GM23338 (cell line): ENCODE measurements at regions not wholly inside any gene's neighbourhood (a gene's known extent, or its start where the extent isn't known, plus 50 kb on each side); places are given as distances from the start of the nearest gene placed in this dataset.

Source experiments
- ATAC-seq: fragments of 200-7000 bp; cut with Tn5 transposase; 3 replicates; pipeline ENCODE4 v1.9.1; 2020
- DNase-seq: peaks from one replicate; pipeline ENCODE4 v3.0.0-alpha.2; 2015; ENCODE audit warnings: low spot score
- H2AFZ ChIP-seq: fragments of 200-600 bp; sonication (generic); 2 replicates; pipeline ENCODE4 v1.8.0; 2016; ENCODE audit warnings: antibody characterized with exemption, mild to moderate bottlenecking, moderate library complexity
- H3F3A ChIP-seq: fragments of 200-600 bp; sonication (generic); replicated peaks from 2 replicates; pipeline ENCODE4 v1.8.0; 2017; ENCODE audit warnings: antibody characterized with exemption, mixed run types, low read depth
- H3K27ac ChIP-seq: fragments of 200-600 bp; sonication (generic); 2 replicates; pipeline ENCODE4 v1.6.1; 2016; ENCODE audit warnings: low read depth
- H3K27me3 ChIP-seq: fragments of 200-600 bp; sonication (generic); 2 replicates; pipeline ENCODE4 v1.8.0; 2016; ENCODE audit warnings: mild to moderate bottlenecking, mixed run types, moderate library complexity; ENCODE audit not compliant: insufficient read depth
- H3K36me3 ChIP-seq: fragments of 200-600 bp; sonication (generic); 2 replicates; pipeline ENCODE4 v1.8.0; 2016; ENCODE audit warnings: mild to moderate bottlenecking; ENCODE audit not compliant: insufficient read depth
- H3K4me1 ChIP-seq: fragments of 200-600 bp; sonication (generic); 2 replicates; pipeline ENCODE4 v1.8.0; 2016; ENCODE audit warnings: mild to moderate bottlenecking, moderate library complexity; ENCODE audit not compliant: insufficient read depth
- H3K4me2 ChIP-seq: fragments of 200-600 bp; sonication (generic); 2 replicates; pipeline ENCODE4 v1.7.1; 2017; ENCODE audit warnings: mixed run types
- H3K4me3 ChIP-seq: fragments of 200-600 bp; sonication (generic); 2 replicates; pipeline ENCODE4 v1.6.1; 2016; ENCODE audit warnings: mixed run types
- H3K79me2 ChIP-seq: fragments of 200-600 bp; sonication (generic); replicated peaks from 2 replicates; pipeline ENCODE4 v1.8.0; 2017; ENCODE audit warnings: mild to moderate bottlenecking; ENCODE audit not compliant: insufficient read depth
- H3K9me2 ChIP-seq: fragments of 200-600 bp; sonication (generic); 2 replicates; pipeline ENCODE4 v1.8.0; 2017; ENCODE audit not compliant: insufficient read depth
- H4K20me1 ChIP-seq: fragments of 200-600 bp; sonication (generic); replicated peaks from 2 replicates; pipeline ENCODE4 v1.8.0; 2017; ENCODE audit warnings: mild to moderate bottlenecking; ENCODE audit not compliant: insufficient read depth
- H3K27ac Mint-ChIP-seq: 2 replicates; pipeline ENCODE4 v1.8.0; 2020; ENCODE audit warnings: inconsistent platforms, mild to moderate bottlenecking, moderate library complexity, mixed read lengths
- H3K27me3 Mint-ChIP-seq: 3 replicates; pipeline ENCODE4 v1.8.0; 2022; ENCODE audit warnings: low read depth, mild to moderate bottlenecking, moderate library complexity, mixed read lengths, inconsistent platforms; ENCODE audit not compliant: insufficient read depth, poor library complexity
- H3K36me3 Mint-ChIP-seq: 3 replicates; pipeline ENCODE4 v1.8.0; 2021; ENCODE audit warnings: low read depth, mild to moderate bottlenecking, inconsistent platforms, moderate library complexity, mixed read lengths
- H3K4me1 Mint-ChIP-seq: 3 replicates; pipeline ENCODE4 v1.8.0; 2020; ENCODE audit warnings: mild to moderate bottlenecking, inconsistent platforms, mixed read lengths
- H3K4me3 Mint-ChIP-seq: 3 replicates; pipeline ENCODE4 v1.8.0; 2021; ENCODE audit warnings: moderate library complexity, mild to moderate bottlenecking, inconsistent platforms, mixed read lengths
- H3K9me3 Mint-ChIP-seq: 3 replicates; pipeline ENCODE4 v1.8.0; 2020; ENCODE audit warnings: moderate library complexity, mild to moderate bottlenecking, inconsistent platforms, mixed read lengths
- CREB1 ChIP-seq: fragments of 250-450 bp; sonication (Bioruptor Pico); IDR thresholded peaks from 2 replicates; pipeline ENCODE4 v1.5.0; 2020; ENCODE audit warnings: low read depth, mild to moderate bottlenecking, moderate library complexity
- CTCF ChIP-seq, 2 experiments: fragments of 200-600 bp in 1 of 2; sonication (generic) in 1 of 2; conservative IDR thresholded peaks; 2 replicates each; pipeline versions ENCODE4 v1.5.1 to v1.6.1; 2016 to 2017; ENCODE audit warnings: antibody characterized with exemption in 2 of 2, low read depth in 2 of 2, mild to moderate bottlenecking in 2 of 2, moderate library complexity in 1 of 2
- ETS1 ChIP-seq: IDR thresholded peaks from 2 replicates; pipeline ENCODE4 v1.6.1; 2016; ENCODE audit warnings: antibody characterized with exemption
- EZH2 ChIP-seq: fragments of 200-600 bp; sonication (generic); IDR thresholded peaks from one replicate; pipeline ENCODE4 v1.8.0; 2017; ENCODE audit warnings: antibody characterized with exemption, mild to moderate bottlenecking, low read depth; ENCODE audit not compliant: unreplicated experiment
- EZH2phosphoT487 ChIP-seq: fragments of 200-600 bp; sonication (generic); IDR thresholded peaks from one replicate; pipeline ENCODE4 v1.8.1; 2018; ENCODE audit warnings: antibody characterized with exemption; ENCODE audit not compliant: unreplicated experiment
- JUNB ChIP-seq: IDR thresholded peaks from one replicate; pipeline ENCODE4 v1.6.1; 2016; ENCODE audit warnings: antibody characterized with exemption; ENCODE audit not compliant: unreplicated experiment
- NANOG ChIP-seq: IDR thresholded peaks from 2 replicates; pipeline ENCODE4 v1.6.1; 2016; ENCODE audit warnings: antibody characterized with exemption, borderline replicate concordance
- POLR2AphosphoS5 ChIP-seq: IDR thresholded peaks from 2 replicates; pipeline ENCODE4 v1.6.1; 2016; ENCODE audit warnings: antibody characterized with exemption, low read depth
- REST ChIP-seq: IDR thresholded peaks from one replicate; pipeline ENCODE4 v1.6.1; 2018; ENCODE audit warnings: antibody characterized with exemption; ENCODE audit not compliant: unreplicated experiment
- STAT1 ChIP-seq: IDR thresholded peaks from one replicate; pipeline ENCODE4 v1.6.1; 2016; ENCODE audit warnings: antibody characterized with exemption; ENCODE audit not compliant: unreplicated experiment
- ZNF114 ChIP-seq: fragments of 250-450 bp; sonication (Bioruptor Pico); IDR thresholded peaks from 2 replicates; pipeline ENCODE4 v1.5.0; 2020; ENCODE audit warnings: mild to moderate bottlenecking, moderate library complexity
- ZNF331 ChIP-seq: fragments of 250-450 bp; sonication (Bioruptor Pico); IDR thresholded peaks from 2 replicates; pipeline ENCODE4 v1.5.0; 2020; ENCODE audit warnings: low read depth, mild to moderate bottlenecking, moderate library complexity
- TF ChIP-seq, protein P1 (sequence below): fragments of 250-450 bp; sonication (Bioruptor Pico); IDR thresholded peaks from 2 replicates; pipeline ENCODE4 v1.5.0; 2020; ENCODE audit warnings: mild to moderate bottlenecking, moderate library complexity

DNA sequence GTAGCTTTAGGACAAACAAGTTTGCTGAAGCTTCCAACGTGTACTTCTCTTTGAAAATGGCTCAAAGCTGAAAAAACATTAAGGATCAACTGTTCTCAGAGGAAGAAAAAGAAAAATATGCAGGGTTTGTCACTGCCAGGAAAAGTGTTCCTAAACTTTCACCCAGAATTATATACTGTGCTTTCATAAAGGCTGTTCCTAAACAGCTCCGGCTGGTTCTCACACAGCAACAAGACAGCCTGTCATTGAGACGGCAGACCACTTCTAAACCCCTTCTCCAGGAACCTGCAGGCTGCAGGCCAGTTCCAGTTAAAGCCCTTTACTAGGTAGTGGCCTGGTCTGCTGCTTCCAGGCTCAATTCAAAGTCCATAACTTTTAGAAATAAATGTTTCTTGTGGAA is 97.4 kb upstream of the SOX4 start:
- no peaks in the 10 kb centered on the region for H3K27me3 ChIP-seq
- TF ChIP-seq ZNF114 (no peak), ETS1 (no peak), STAT1 (no peak), ZNF331 (no peak), JUNB (no peak), CTCF (conservative IDR thresholded peaks at IDR 0.05; ENCODE audit: low read depth in 2 of 2) (no peak), REST (no peak), EZH2 (no peak), CREB1 (no peak), POLR2AphosphoS5 (no peak), EZH2phosphoT487 (no peak), NANOG (no peak)
- TF ChIP-seq, protein P1, sequence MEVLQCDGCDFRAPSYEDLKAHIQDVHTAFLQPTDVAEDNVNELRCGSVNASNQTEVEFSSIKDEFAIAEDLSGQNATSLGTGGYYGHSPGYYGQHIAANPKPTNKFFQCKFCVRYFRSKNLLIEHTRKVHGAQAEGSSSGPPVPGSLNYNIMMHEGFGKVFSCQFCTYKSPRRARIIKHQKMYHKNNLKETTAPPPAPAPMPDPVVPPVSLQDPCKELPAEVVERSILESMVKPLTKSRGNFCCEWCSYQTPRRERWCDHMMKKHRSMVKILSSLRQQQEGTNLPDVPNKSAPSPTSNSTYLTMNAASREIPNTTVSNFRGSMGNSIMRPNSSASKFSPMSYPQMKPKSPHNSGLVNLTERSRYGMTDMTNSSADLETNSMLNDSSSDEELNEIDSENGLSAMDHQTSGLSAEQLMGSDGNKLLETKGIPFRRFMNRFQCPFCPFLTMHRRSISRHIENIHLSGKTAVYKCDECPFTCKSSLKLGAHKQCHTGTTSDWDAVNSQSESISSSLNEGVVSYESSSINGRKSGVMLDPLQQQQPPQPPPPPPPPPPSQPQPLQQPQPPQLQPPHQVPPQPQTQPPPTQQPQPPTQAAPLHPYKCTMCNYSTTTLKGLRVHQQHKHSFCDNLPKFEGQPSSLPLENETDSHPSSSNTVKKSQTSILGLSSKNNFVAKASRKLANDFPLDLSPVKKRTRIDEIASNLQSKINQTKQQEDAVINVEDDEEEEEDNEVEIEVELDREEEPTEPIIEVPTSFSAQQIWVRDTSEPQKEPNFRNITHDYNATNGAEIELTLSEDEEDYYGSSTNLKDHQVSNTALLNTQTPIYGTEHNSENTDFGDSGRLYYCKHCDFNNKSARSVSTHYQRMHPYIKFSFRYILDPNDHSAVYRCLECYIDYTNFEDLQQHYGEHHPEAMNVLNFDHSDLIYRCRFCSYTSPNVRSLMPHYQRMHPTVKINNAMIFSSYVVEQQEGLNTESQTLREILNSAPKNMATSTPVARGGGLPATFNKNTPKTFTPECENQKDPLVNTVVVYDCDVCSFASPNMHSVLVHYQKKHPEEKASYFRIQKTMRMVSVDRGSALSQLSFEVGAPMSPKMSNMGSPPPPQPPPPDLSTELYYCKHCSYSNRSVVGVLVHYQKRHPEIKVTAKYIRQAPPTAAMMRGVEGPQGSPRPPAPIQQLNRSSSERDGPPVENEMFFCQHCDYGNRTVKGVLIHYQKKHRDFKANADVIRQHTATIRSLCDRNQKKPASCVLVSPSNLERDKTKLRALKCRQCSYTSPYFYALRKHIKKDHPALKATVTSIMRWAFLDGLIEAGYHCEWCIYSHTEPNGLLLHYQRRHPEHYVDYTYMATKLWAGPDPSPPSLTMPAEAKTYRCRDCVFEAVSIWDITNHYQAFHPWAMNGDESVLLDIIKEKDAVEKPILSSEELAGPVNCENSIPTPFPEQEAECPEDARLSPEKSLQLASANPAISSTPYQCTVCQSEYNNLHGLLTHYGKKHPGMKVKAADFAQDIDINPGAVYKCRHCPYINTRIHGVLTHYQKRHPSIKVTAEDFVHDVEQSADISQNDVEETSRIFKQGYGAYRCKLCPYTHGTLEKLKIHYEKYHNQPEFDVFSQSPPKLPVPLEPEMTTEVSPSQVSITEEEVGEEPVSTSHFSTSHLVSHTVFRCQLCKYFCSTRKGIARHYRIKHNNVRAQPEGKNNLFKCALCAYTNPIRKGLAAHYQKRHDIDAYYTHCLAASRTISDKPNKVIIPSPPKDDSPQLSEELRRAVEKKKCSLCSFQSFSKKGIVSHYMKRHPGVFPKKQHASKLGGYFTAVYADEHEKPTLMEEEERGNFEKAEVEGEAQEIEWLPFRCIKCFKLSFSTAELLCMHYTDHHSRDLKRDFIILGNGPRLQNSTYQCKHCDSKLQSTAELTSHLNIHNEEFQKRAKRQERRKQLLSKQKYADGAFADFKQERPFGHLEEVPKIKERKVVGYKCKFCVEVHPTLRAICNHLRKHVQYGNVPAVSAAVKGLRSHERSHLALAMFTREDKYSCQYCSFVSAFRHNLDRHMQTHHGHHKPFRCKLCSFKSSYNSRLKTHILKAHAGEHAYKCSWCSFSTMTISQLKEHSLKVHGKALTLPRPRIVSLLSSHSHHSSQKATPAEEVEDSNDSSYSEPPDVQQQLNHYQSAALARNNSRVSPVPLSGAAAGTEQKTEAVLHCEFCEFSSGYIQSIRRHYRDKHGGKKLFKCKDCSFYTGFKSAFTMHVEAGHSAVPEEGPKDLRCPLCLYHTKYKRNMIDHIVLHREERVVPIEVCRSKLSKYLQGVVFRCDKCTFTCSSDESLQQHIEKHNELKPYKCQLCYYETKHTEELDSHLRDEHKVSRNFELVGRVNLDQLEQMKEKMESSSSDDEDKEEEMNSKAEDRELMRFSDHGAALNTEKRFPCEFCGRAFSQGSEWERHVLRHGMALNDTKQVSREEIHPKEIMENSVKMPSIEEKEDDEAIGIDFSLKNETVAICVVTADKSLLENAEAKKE (CRISPR knock-in tag) = no peak
- no peak overlapping the region for H3K27ac ChIP-seq
- Mint-ChIP-seq H3K36me3 (no peaks in the 10 kb centered on the region), H3K4me1 (no peaks in the 10 kb centered on the region), H3K9me3 (peaks cover 3% of the 10 kb centered on the region; the same call in 1 of the 3 replicates), H3K4me3 (no peak overlapping the region), H3K27me3 (peaks cover 9% of the 10 kb centered on the region), H3K27ac (no peak overlapping the region)
- no peak overlapping the region for H3K4me2 ChIP-seq
- H3K9me2 ChIP-seq = 0 out of 2 replicates have a peak, but pooled peaks cover under 1% of the 10 kb centered on the region
- no peaks in the 10 kb centered on the region for H4K20me1 ChIP-seq
- H3K4me3 ChIP-seq = no peak overlapping the region
- H3K79me2 ChIP-seq = no peaks in the 10 kb centered on the region
- H3K36me3 ChIP-seq = no peaks in the 10 kb centered on the region
- DNase-seq (no peak), ATAC-seq (no peak)
- H3K4me1 ChIP-seq = no peaks in the 10 kb centered on the region
- no peaks in the 10 kb centered on the region for H3F3A ChIP-seq
- H2AFZ ChIP-seq = 0 out of 2 replicates have a peak overlapping the region, but pooled peaks have one; percentile 23
